Astrocyte of the hippocampus (primary cell): ENCODE measurements at regions not wholly inside any gene's neighbourhood (a gene's known extent, or its start where the extent isn't known, plus 50 kb on each side); places are given as distances from the start of the nearest gene placed in this dataset.
"Not testable (repeated sequence)": the region's sequence is repeated elsewhere in the genome, so short reads cannot be mapped to it uniquely, and the experiment has no call there.

Experiments
- DNase-seq: peaks from one replicate; pipeline ENCODE4 v3.0.0; 2011; ENCODE audit warnings: low read depth, low spot score

GRCh38 chrX:28472926-28473325, 114.3 kb upstream of the IL1RAPL1 start:
- no peak for DNase-seq

GRCh38 chrX:28487818-28488217, 99.4 kb upstream of the IL1RAPL1 start:
- DNase-seq = no peak

GRCh38 chrX:28491322-28491721, 95.9 kb upstream of the IL1RAPL1 start:
- DNase-seq = no peak

GRCh38 chrX:28491941-28492340, 95.3 kb upstream of the IL1RAPL1 start:
- no peak for DNase-seq

GRCh38 chrX:28498658-28499057, 88.6 kb upstream of the IL1RAPL1 start:
- peak; percentile 26 for DNase-seq

- not testable (repeated sequence) for DNase-seq
Measured at GRCh38 chrX:28502667-28503066, 84.6 kb upstream of the IL1RAPL1 start.

- not testable (repeated sequence) for DNase-seq
Measured at GRCh38 chrX:28507650-28508049, 79.6 kb upstream of the IL1RAPL1 start.

- DNase-seq = no peak
Measured at GRCh38 chrX:28520786-28521185, 66.5 kb upstream of the IL1RAPL1 start.

GRCh38 chrX:28528354-28528753, 58.9 kb upstream of the IL1RAPL1 start:
- DNase-seq = not testable (repeated sequence)
